Loucy (cell line): ENCODE measurements at regions not wholly inside any gene's neighbourhood (a gene's known extent, or its start where the extent isn't known, plus 50 kb on each side); places are given as distances from the start of the nearest gene placed in this dataset.

ENCODE experiments used
- EZH2phosphoT487 ChIP-seq: fragments of 200-600 bp; IDR thresholded peaks from 2 replicates; pipeline ENCODE4 v1.6.1; 2018; ENCODE audit warnings: antibody characterized with exemption, mild to moderate bottlenecking, moderate library complexity, borderline replicate concordance
- TF ChIP-seq, protein P1 (sequence below): fragments of 200-600 bp; sonication (generic); conservative IDR thresholded peaks from 2 replicates; pipeline ENCODE4 v1.5.1; 2014; ENCODE audit warnings: mild to moderate bottlenecking, antibody characterized with exemption, low read length

DNA sequence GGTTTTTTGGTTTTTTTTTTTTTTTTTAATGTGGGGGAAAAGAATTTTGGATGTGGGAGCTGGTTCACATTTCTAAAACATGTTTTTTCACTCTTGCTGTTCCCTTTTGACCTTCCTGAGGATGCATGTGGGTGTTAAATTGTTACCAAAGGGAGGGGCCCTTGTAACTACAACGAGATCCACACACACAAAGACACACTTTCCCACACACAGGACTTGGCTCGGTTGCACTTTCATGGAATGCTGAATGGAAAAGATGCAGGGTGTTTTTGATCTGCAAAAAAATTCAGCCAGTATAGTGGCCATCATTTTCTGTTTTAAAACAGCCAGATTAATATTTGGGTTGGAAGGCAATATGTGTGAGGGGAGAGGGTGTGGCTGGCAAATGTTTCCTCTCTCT lies 576.9 kb downstream of the EBF1 start:
- TF ChIP-seq, protein P1, sequence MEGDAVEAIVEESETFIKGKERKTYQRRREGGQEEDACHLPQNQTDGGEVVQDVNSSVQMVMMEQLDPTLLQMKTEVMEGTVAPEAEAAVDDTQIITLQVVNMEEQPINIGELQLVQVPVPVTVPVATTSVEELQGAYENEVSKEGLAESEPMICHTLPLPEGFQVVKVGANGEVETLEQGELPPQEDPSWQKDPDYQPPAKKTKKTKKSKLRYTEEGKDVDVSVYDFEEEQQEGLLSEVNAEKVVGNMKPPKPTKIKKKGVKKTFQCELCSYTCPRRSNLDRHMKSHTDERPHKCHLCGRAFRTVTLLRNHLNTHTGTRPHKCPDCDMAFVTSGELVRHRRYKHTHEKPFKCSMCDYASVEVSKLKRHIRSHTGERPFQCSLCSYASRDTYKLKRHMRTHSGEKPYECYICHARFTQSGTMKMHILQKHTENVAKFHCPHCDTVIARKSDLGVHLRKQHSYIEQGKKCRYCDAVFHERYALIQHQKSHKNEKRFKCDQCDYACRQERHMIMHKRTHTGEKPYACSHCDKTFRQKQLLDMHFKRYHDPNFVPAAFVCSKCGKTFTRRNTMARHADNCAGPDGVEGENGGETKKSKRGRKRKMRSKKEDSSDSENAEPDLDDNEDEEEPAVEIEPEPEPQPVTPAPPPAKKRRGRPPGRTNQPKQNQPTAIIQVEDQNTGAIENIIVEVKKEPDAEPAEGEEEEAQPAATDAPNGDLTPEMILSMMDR, result no peak
- TF ChIP-seq EZH2phosphoT487, result no peak
